Lung (tissue), 11 donors: ENCODE measurements at regions not wholly inside any gene's neighbourhood (a gene's known extent, or its start where the extent isn't known, plus 50 kb on each side); places are given as distances from the start of the nearest gene placed in this dataset.

Source experiments
- ATAC-seq: fragments of 200-7000 bp; cut with Tn5 transposase; one replicate; pipeline ENCODE4 v1.9.1; 2020; ENCODE audit warnings: moderate number of reproducible peaks; ENCODE audit not compliant: insufficient read depth, low FRiP score
- DNase-seq, 3 donors: peaks; one replicate each; pipeline ENCODE4 v3.0.0-alpha.2; 2013 to 2017
- H3K27ac ChIP-seq, 2 donors: one replicate each; pipeline ENCODE4 v1.5.1; 2013; ENCODE audit warnings: mild to moderate bottlenecking in 2 of 2, moderate library complexity in 2 of 2, control low read depth in 1 of 2, inconsistent platforms in 1 of 2, low read depth in 1 of 2, low read length in 1 of 2
- H3K27me3 ChIP-seq, 3 donors: one replicate each; pipeline ENCODE4 v1.5.1; 2013; ENCODE audit warnings: low read length in 2 of 3; ENCODE audit not compliant: control insufficient read depth in 3 of 3, insufficient read depth in 3 of 3
- H3K36me3 ChIP-seq, 4 donors: one replicate each; pipeline ENCODE4 v1.5.1; 2013; ENCODE audit warnings: low read length in 4 of 4, mild to moderate bottlenecking in 1 of 4, moderate library complexity in 1 of 4; ENCODE audit not compliant: control insufficient read depth in 4 of 4, insufficient read depth in 4 of 4
- H3K4me1 ChIP-seq, 5 donors: one replicate each; pipeline ENCODE4 v1.5.1; 2013; ENCODE audit warnings: low read length in 5 of 5, mild to moderate bottlenecking in 2 of 5, moderate library complexity in 1 of 5; ENCODE audit not compliant: control insufficient read depth in 5 of 5, insufficient read depth in 5 of 5
- H3K4me3 ChIP-seq: one replicate; pipeline ENCODE4 v1.5.1; 2013; ENCODE audit warnings: mild to moderate bottlenecking, control low read depth, moderate library complexity
- H3K9ac ChIP-seq, 2 donors: one replicate each; pipeline ENCODE4 v1.5.1; 2013; ENCODE audit warnings: low read length in 2 of 2, control low read depth in 1 of 2; ENCODE audit not compliant: insufficient read depth in 1 of 2
- H3K9me3 ChIP-seq, 4 donors: one replicate each; pipeline ENCODE4 v1.5.1; 2013; ENCODE audit warnings: low read length in 3 of 4, mild to moderate bottlenecking in 1 of 4, moderate library complexity in 1 of 4; ENCODE audit not compliant: control insufficient read depth in 4 of 4, insufficient read depth in 3 of 4
- WGBS, 2 donors: extraction: QIAGEN DNeasy Blood & Tissue Kit; methylation state at CpG; one replicate each; pipeline ENCODE4 v1.1.7; 2013; 5-methylcytosine and 5-hydroxymethylcytosine counted together
- TF ChIP-seq, protein P1 (sequence below): IDR thresholded peaks from 2 replicates; pipeline ENCODE4 v1.5.1; 2012; ENCODE audit warnings: mild to moderate bottlenecking; ENCODE audit errors: control extremely low read depth, extremely low read depth
- donor health status: control.
- donor health status: control.
- donor health status: Bipolar disorder and iron deficiency.
- donor health status: healthy.
- donor health status: DM: yes; HTN: yes; CAD: no.

- ATAC-seq = no peak
- H3K4me1 ChIP-seq = peaks cover 0 to 3% (median 0%) of the 10 kb centered on the region in 5 donors
- H3K9me3 ChIP-seq = no peaks in the 10 kb centered on the region
- H3K27ac ChIP-seq = no peak overlapping the region
- DNase-seq = no peak
- no peak overlapping the region for H3K4me3 ChIP-seq
- TF ChIP-seq, protein P1, sequence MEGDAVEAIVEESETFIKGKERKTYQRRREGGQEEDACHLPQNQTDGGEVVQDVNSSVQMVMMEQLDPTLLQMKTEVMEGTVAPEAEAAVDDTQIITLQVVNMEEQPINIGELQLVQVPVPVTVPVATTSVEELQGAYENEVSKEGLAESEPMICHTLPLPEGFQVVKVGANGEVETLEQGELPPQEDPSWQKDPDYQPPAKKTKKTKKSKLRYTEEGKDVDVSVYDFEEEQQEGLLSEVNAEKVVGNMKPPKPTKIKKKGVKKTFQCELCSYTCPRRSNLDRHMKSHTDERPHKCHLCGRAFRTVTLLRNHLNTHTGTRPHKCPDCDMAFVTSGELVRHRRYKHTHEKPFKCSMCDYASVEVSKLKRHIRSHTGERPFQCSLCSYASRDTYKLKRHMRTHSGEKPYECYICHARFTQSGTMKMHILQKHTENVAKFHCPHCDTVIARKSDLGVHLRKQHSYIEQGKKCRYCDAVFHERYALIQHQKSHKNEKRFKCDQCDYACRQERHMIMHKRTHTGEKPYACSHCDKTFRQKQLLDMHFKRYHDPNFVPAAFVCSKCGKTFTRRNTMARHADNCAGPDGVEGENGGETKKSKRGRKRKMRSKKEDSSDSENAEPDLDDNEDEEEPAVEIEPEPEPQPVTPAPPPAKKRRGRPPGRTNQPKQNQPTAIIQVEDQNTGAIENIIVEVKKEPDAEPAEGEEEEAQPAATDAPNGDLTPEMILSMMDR = no peak
- WGBS, 2 donors = 89 to 93% methylated on average over 6 of the region's 6 CpGs
- H3K9ac ChIP-seq = no peak overlapping the region
- H3K36me3 ChIP-seq = no peaks in the 10 kb centered on the region
- peaks cover 0 to 3% (median 0%) of the 10 kb centered on the region in 3 donors for H3K27me3 ChIP-seq
These were observed 506.5 kb downstream of the PREX1 start for GRCh38 chr20:48321271-48321670.

- Histone ChIP-seq H3K27ac (no peak overlapping the region), H3K4me3 (no peak overlapping the region), H3K9me3 (no peaks in the 10 kb centered on the region), H3K36me3 (no peaks in the 10 kb centered on the region), H3K27me3 (peaks cover 0 to 3% (median 0%) of the 10 kb centered on the region in 3 donors), H3K9ac (no peak overlapping the region), H3K4me1 (peaks cover 0 to 3% (median 0%) of the 10 kb centered on the region in 5 donors)
- TF ChIP-seq, protein P1 = no peak
- DNase-seq (peak in 1 of 3 donors; percentile 23), ATAC-seq (no peak)
- WGBS, 2 donors = 57 to 62% methylated on average over 12 of the region's 12 CpGs
These were observed 507.7 kb downstream of the PREX1 start for GRCh38 chr20:48319943-48320584.

- TF ChIP-seq, protein P1 = no peak
- H3K27ac ChIP-seq = no peak overlapping the region
- peaks cover 0 to 3% (median 0%) of the 10 kb centered on the region in 5 donors for H3K4me1 ChIP-seq
- no peak for DNase-seq
- no peak for ATAC-seq
- H3K9ac ChIP-seq = no peak overlapping the region
- no peak overlapping the region for H3K4me3 ChIP-seq
- H3K9me3 ChIP-seq = no peaks in the 10 kb centered on the region
- WGBS, 2 donors = 79 to 88% methylated on average over 6 of the region's 6 CpGs
- peaks cover 0 to 3% (median 0%) of the 10 kb centered on the region in 3 donors for H3K27me3 ChIP-seq
- H3K36me3 ChIP-seq = no peaks in the 10 kb centered on the region
These were observed 510.2 kb downstream of the PREX1 start for GRCh38 chr20:48317578-48317977.
